MG63 (cell line): ENCODE measurements at regions not wholly inside any gene's neighbourhood (a gene's known extent, or its start where the extent isn't known, plus 50 kb on each side); places are given as distances from the start of the nearest gene placed in this dataset.

Experiments used
- DNase-seq: peaks from one replicate; pipeline ENCODE4 v3.0.0-alpha.2; 2020
- H3K27me3 ChIP-seq: fragments of 250-450 bp; sonication (Bioruptor Pico); 2 replicates; pipeline ENCODE4 v1.5.1; 2020; ENCODE audit warnings: mild to moderate bottlenecking, moderate library complexity
- H3K36me3 ChIP-seq: fragments of 250-450 bp; sonication (Bioruptor Pico); 2 replicates; pipeline ENCODE4 v1.5.1; 2020; ENCODE audit warnings: mild to moderate bottlenecking, moderate library complexity
- H3K4me3 ChIP-seq: fragments of 250-450 bp; sonication (Bioruptor Pico); 2 replicates; pipeline ENCODE4 v1.5.1; 2020; ENCODE audit warnings: mild to moderate bottlenecking, moderate library complexity
- H3K9me3 ChIP-seq: fragments of 250-450 bp; sonication (Bioruptor Pico); 2 replicates; pipeline ENCODE4 v1.5.1; 2020; ENCODE audit warnings: mild to moderate bottlenecking, moderate library complexity

- DNase-seq, result no peak
- no peaks in the 10 kb centered on the region for H3K27me3 ChIP-seq
- H3K36me3 ChIP-seq, result no peaks in the 10 kb centered on the region
- H3K9me3 ChIP-seq, result no peaks in the 10 kb centered on the region; the same call in 1 of the 2 replicates
- H3K4me3 ChIP-seq, result peak overlapping the region; percentile 16
Measured at GRCh38 chr3:147914532-147914931, 505.4 kb downstream of the ZIC1 start.

GRCh38 chr3:147915057-147915456 is 505.9 kb downstream of the ZIC1 start:
- Histone ChIP-seq H3K27me3 (no peaks in the 10 kb centered on the region), H3K4me3 (peak overlapping the region; percentile 16), H3K9me3 (no peaks in the 10 kb centered on the region; the same call in 1 of the 2 replicates), H3K36me3 (no peaks in the 10 kb centered on the region)
- DNase-seq, result peak; percentile 78

- no peak for DNase-seq
- no peak overlapping the region for H3K4me3 ChIP-seq
- H3K27me3 ChIP-seq, result no peaks in the 10 kb centered on the region
- H3K36me3 ChIP-seq, result no peaks in the 10 kb centered on the region
- no peaks in the 10 kb centered on the region for H3K9me3 ChIP-seq
Measured at GRCh38 chr3:147919496-147919895, 510.3 kb downstream of the ZIC1 start.

GRCh38 chr3:147921051-147921450 is 511.9 kb downstream of the ZIC1 start:
- Histone ChIP-seq H3K4me3 (no peak overlapping the region), H3K27me3 (no peaks in the 10 kb centered on the region), H3K9me3 (no peaks in the 10 kb centered on the region), H3K36me3 (no peaks in the 10 kb centered on the region)
- DNase-seq, result peak; percentile 51

GRCh38 chr3:147924755-147925154 is 515.6 kb downstream of the ZIC1 start:
- Histone ChIP-seq H3K9me3 (no peaks in the 10 kb centered on the region), H3K36me3 (no peaks in the 10 kb centered on the region), H3K4me3 (no peak overlapping the region), H3K27me3 (no peaks in the 10 kb centered on the region)
- no peak for DNase-seq

GRCh38 chr3:147925272-147925671 is 516.1 kb downstream of the ZIC1 start:
- no peaks in the 10 kb centered on the region for H3K9me3 ChIP-seq
- DNase-seq, result no peak

GRCh38 chr3:147930232-147930807 is 521.2 kb downstream of the ZIC1 start:
- Histone ChIP-seq H3K4me3 (no peak overlapping the region), H3K9me3 (no peaks in the 10 kb centered on the region)
- DNase-seq, result peak; percentile 52

More at GRCh38 chr3:147925272-147925671, 516.1 kb downstream of the ZIC1 start:
- H3K4me3 ChIP-seq, result no peak overlapping the region
- H3K27me3 ChIP-seq, result no peaks in the 10 kb centered on the region
- no peaks in the 10 kb centered on the region for H3K36me3 ChIP-seq

GRCh38 chr3:147934451-147935180 is 525.5 kb downstream of the ZIC1 start:
- H3K27me3 ChIP-seq, result no peaks in the 10 kb centered on the region
- DNase-seq, result no peak
- no peak overlapping the region for H3K4me3 ChIP-seq
- no peaks in the 10 kb centered on the region for H3K36me3 ChIP-seq
- no peaks in the 10 kb centered on the region for H3K9me3 ChIP-seq

More at GRCh38 chr3:147930232-147930807, 521.2 kb downstream of the ZIC1 start:
- no peaks in the 10 kb centered on the region for H3K36me3 ChIP-seq
- no peaks in the 10 kb centered on the region for H3K27me3 ChIP-seq

GRCh38 chr3:147937341-147937740 is 528.2 kb downstream of the ZIC1 start:
- DNase-seq, result no peak
- H3K9me3 ChIP-seq, result no peaks in the 10 kb centered on the region
- H3K36me3 ChIP-seq, result no peaks in the 10 kb centered on the region
- H3K27me3 ChIP-seq, result no peaks in the 10 kb centered on the region
- no peak overlapping the region for H3K4me3 ChIP-seq

GRCh38 chr3:147937891-147938290 is 528.7 kb downstream of the ZIC1 start:
- H3K36me3 ChIP-seq, result no peaks in the 10 kb centered on the region

GRCh38 chr3:147939425-147939824 is 530.3 kb downstream of the ZIC1 start:
- DNase-seq, result no peak
- no peaks in the 10 kb centered on the region for H3K27me3 ChIP-seq
- no peaks in the 10 kb centered on the region for H3K36me3 ChIP-seq
- no peak overlapping the region for H3K4me3 ChIP-seq
- H3K9me3 ChIP-seq, result no peaks in the 10 kb centered on the region

More at GRCh38 chr3:147937891-147938290, 528.7 kb downstream of the ZIC1 start:
- DNase-seq, result no peak
- Histone ChIP-seq H3K27me3 (no peaks in the 10 kb centered on the region), H3K4me3 (no peak overlapping the region), H3K9me3 (no peaks in the 10 kb centered on the region)

GRCh38 chr3:147939839-147940238 is 530.7 kb downstream of the ZIC1 start:
- no peak for DNase-seq
- Histone ChIP-seq H3K9me3 (no peaks in the 10 kb centered on the region), H3K4me3 (no peak overlapping the region), H3K36me3 (no peaks in the 10 kb centered on the region), H3K27me3 (no peaks in the 10 kb centered on the region)

GRCh38 chr3:147940405-147941193 is 531.4 kb downstream of the ZIC1 start:
- H3K9me3 ChIP-seq, result no peaks in the 10 kb centered on the region
- DNase-seq, result no peak
- no peak overlapping the region for H3K4me3 ChIP-seq
- no peaks in the 10 kb centered on the region for H3K27me3 ChIP-seq
- H3K36me3 ChIP-seq, result no peaks in the 10 kb centered on the region

- no peak for DNase-seq
- no peaks in the 10 kb centered on the region for H3K9me3 ChIP-seq
- no peaks in the 10 kb centered on the region for H3K27me3 ChIP-seq
- no peak overlapping the region for H3K4me3 ChIP-seq
- no peaks in the 10 kb centered on the region for H3K36me3 ChIP-seq
Measured at GRCh38 chr3:147941969-147942368, 532.8 kb downstream of the ZIC1 start.

GRCh38 chr3:147943265-147943945 is 534.2 kb downstream of the ZIC1 start:
- Histone ChIP-seq H3K4me3 (no peak overlapping the region), H3K27me3 (no peaks in the 10 kb centered on the region), H3K36me3 (no peaks in the 10 kb centered on the region), H3K9me3 (no peaks in the 10 kb centered on the region)
- peak; percentile 66 for DNase-seq

- no peaks in the 10 kb centered on the region for H3K9me3 ChIP-seq
- peak; percentile 81 for DNase-seq
- peak overlapping the region; percentile 35 for H3K4me3 ChIP-seq
- H3K27me3 ChIP-seq, result no peaks in the 10 kb centered on the region
- H3K36me3 ChIP-seq, result no peaks in the 10 kb centered on the region
Measured at GRCh38 chr3:147945968-147946519, 536.9 kb downstream of the ZIC1 start.
